ENCODE measurements at regions not wholly inside any gene's neighbourhood (a gene's known extent, or its start where the extent isn't known, plus 50 kb on each side); places are given as distances from the start of the nearest gene placed in this dataset.

- DNase-seq (ENCODE audit: low read depth): peak; percentile 70
Measured at GRCh38 chr5:67414712-67415111, 218.1 kb upstream of the CD180 start.

GRCh38 chr5:67413721-67414120, 217.1 kb upstream of the CD180 start:
- DNase-seq (ENCODE audit: low read depth): no peak
- H3K4me3 ChIP-seq (ENCODE audit: low read depth, low read length): no peak overlapping the region
- TF ChIP-seq CTCF (IDR thresholded peaks at IDR 0.05; ENCODE audit: insufficient read depth, low read length): no peak

More at GRCh38 chr5:67414712-67415111, 218.1 kb upstream of the CD180 start:
- H3K4me3 ChIP-seq (ENCODE audit: low read depth, low read length): no peak overlapping the region
- no peak for TF ChIP-seq CTCF (IDR thresholded peaks at IDR 0.05; ENCODE audit: insufficient read depth, low read length)

GRCh38 chr5:67409126-67409777, 212.7 kb upstream of the CD180 start:
- H3K4me3 ChIP-seq (ENCODE audit: low read depth, low read length): no peak overlapping the region
- DNase-seq (ENCODE audit: low read depth): no peak
- TF ChIP-seq CTCF (IDR thresholded peaks at IDR 0.05; ENCODE audit: insufficient read depth, low read length): no peak

- H3K4me3 ChIP-seq (ENCODE audit: low read depth, low read length): no peak overlapping the region
- DNase-seq (ENCODE audit: low read depth): no peak
- no peak for TF ChIP-seq CTCF (IDR thresholded peaks at IDR 0.05; ENCODE audit: insufficient read depth, low read length)
Measured at GRCh38 chr5:67407979-67408378, 211.4 kb upstream of the CD180 start.

- no peak for TF ChIP-seq CTCF (IDR thresholded peaks at IDR 0.05; ENCODE audit: insufficient read depth, low read length)
- H3K4me3 ChIP-seq (ENCODE audit: low read depth, low read length): no peak overlapping the region
- DNase-seq (ENCODE audit: low read depth): no peak
Measured at GRCh38 chr5:67405755-67406154, 209.2 kb upstream of the CD180 start.

- TF ChIP-seq CTCF (IDR thresholded peaks at IDR 0.05; ENCODE audit: insufficient read depth, low read length): no peak
- DNase-seq (ENCODE audit: low read depth): no peak
- H3K4me3 ChIP-seq (ENCODE audit: low read depth, low read length): no peak overlapping the region
Measured at GRCh38 chr5:67405101-67405364, 208.4 kb upstream of the CD180 start.

Measured in fibroblast of the aortic adventitia (primary cell).